ES-I3 (cell line): ENCODE measurements at regions not wholly inside any gene's neighbourhood (a gene's known extent, or its start where the extent isn't known, plus 50 kb on each side); places are given as distances from the start of the nearest gene placed in this dataset.

Experiments
- H3K36me3 ChIP-seq: 2 replicates; pipeline ENCODE4 v1.6.1; 2013; ENCODE audit warnings: mild to moderate bottlenecking, low read length, control low read depth, moderate library complexity; ENCODE audit not compliant: insufficient read depth
- H3K4me1 ChIP-seq: 2 replicates; pipeline ENCODE4 v1.6.1; 2013; ENCODE audit warnings: mild to moderate bottlenecking, control low read depth, low read length; ENCODE audit not compliant: insufficient read depth
- H3K9ac ChIP-seq: 2 replicates; pipeline ENCODE4 v1.6.1; 2013; ENCODE audit warnings: low read depth, mild to moderate bottlenecking, low read length, moderate library complexity
- H3K9me3 ChIP-seq: 2 replicates; pipeline ENCODE4 v1.6.1; 2013; ENCODE audit warnings: mild to moderate bottlenecking, low read length, moderate library complexity; ENCODE audit not compliant: control insufficient read depth, insufficient read depth

DNA sequence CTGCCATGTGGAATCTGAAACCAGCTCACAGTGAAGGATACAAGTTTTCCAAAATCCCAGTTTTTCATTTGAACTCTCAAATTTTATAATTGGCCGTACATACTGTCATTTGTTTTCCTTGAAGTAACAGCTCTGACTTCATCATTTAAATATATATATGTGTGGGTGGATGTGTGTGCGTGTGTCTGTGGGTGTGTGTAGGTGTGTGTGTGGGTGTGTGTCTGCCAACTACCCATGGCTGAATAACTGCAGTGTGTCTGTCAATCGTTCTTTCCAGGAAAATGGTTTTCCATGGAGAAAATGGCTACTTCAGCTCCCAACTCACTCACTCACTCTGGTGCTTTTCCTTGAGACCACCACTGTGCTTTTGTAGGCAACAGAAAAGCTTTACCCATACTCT is 169.0 kb downstream of the PLPP3 start:
- no peaks in the 10 kb centered on the region for H3K9me3 ChIP-seq
- no peaks in the 10 kb centered on the region; the same call in 1 of the 2 replicates for H3K4me1 ChIP-seq
- H3K9ac ChIP-seq = no peak overlapping the region
- H3K36me3 ChIP-seq = no peaks in the 10 kb centered on the region

DNA sequence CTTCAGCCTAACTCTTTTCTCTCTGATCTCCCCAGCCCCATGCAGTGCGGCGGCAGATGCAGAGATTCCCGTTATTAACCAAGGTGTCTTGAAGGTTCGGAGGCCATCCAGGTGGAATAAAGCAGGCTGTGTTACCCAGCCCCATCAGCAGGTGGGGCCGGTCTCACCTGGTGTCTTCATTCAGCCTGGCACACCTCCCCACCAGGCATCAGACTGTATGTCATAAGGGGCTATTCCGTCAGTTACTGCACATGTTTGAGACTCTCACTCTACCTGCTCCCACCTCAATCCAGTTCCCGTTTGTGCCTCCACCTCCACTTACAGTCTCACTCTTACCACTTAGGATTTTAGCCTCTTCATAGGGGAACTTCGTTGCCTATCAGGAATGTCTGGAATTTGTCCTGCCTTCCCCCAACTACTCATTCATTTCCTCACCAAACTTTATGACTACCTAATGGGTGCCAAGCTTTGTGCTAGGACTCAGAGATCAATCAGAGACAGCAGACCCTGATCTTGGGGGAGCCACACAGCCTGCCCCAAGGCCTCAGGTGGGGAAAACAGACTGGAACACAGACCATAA is 170.2 kb downstream of the PLPP3 start:
- H3K9me3 ChIP-seq = no peaks in the 10 kb centered on the region
- no peak overlapping the region for H3K9ac ChIP-seq
- H3K36me3 ChIP-seq = no peaks in the 10 kb centered on the region
- no peaks in the 10 kb centered on the region; the same call in 1 of the 2 replicates for H3K4me1 ChIP-seq

DNA sequence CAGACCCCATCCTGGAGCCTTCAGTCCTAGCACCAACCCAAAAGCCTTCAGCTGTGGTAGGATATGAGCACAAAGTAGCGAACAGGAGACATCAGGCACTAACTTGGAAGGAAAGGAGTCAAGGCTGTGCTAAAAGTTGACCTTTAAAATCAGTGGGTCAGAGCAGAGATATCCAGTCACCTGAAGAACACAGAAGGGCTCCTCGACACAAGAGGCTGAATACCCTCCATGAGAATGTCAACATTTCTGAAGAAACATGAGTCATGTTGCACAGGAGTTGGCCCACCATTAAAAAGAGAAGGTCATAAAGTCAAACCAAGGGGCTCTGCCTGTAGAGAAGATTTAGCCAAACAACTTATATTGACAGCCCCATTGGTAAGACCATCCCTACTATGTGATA is 172.5 kb downstream of the PLPP3 start:
- no peaks in the 10 kb centered on the region for H3K9me3 ChIP-seq
- no peak overlapping the region for H3K9ac ChIP-seq
- no peaks in the 10 kb centered on the region for H3K4me1 ChIP-seq
- H3K36me3 ChIP-seq = no peaks in the 10 kb centered on the region

DNA sequence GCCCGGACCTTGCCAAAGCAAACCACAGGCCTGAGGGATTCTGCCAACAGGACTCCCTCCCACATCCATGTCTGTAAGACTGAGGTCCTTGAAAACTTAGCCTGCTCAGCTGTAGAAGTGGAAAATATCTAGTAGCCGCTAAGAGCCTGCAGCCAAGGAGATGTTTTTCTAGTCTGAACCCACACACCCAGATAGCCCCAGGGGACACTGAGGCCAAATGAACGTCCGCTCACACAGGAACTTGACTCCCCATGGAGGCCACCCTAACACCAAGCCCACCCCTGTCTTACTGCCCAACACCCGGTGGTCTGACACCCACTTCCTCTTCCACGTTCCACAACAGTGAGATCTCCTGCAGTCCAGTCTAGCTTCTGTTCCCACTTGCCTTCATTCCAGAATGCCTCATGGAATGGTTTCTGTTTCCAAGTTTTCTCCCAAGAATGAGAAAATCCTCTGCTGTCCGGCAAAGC is 174.8 kb downstream of the PLPP3 start:
- Histone ChIP-seq H3K36me3 (no peaks in the 10 kb centered on the region), H3K4me1 (no peaks in the 10 kb centered on the region), H3K9me3 (no peaks in the 10 kb centered on the region)

DNA sequence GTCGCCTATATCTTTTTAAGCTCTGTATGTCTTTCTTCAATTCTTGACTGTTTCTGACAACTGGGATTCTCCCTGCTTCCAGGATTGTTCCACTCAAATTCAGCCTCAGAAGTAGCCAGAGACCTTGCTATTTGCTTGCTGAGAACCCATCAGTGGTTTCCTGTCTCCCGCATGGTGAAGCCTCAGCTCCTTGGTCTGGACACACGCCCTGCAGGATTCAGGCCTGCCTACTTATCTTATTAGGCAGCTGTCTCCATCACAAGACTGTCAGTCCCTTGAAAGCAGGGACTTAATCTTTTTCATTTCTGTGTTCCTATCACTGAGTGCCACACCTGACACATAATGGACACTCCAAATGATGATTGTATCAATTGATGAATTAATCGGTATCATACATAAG is 175.3 kb downstream of the PLPP3 start:
- H3K4me1 ChIP-seq = no peaks in the 10 kb centered on the region
- H3K9ac ChIP-seq = no peak overlapping the region
- no peaks in the 10 kb centered on the region for H3K36me3 ChIP-seq
- no peaks in the 10 kb centered on the region for H3K9me3 ChIP-seq

More for the DNA sequence above, 174.8 kb downstream of the PLPP3 start:
- H3K9ac ChIP-seq = no peak overlapping the region

DNA sequence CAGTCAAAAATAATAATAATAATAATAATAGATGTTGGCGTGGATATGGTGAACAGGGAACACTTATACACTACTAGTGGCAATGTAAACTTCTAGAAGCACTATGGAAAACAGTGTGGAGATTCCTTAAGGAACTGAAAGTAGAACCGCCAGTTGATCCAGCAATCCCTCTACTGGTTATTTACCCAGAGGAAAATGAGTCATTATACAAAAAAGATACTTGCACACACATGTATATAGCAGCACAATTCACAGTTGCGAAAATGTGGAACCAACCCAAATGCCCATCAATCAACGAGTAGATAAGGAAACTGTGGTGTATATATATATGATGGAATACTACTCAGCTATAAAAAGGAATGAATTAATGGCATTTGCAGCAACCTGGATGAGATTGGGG is 176.0 kb downstream of the PLPP3 start:
- H3K4me1 ChIP-seq = no peaks in the 10 kb centered on the region
- no peaks in the 10 kb centered on the region for H3K9me3 ChIP-seq
- no peak overlapping the region for H3K9ac ChIP-seq
- no peaks in the 10 kb centered on the region for H3K36me3 ChIP-seq

DNA sequence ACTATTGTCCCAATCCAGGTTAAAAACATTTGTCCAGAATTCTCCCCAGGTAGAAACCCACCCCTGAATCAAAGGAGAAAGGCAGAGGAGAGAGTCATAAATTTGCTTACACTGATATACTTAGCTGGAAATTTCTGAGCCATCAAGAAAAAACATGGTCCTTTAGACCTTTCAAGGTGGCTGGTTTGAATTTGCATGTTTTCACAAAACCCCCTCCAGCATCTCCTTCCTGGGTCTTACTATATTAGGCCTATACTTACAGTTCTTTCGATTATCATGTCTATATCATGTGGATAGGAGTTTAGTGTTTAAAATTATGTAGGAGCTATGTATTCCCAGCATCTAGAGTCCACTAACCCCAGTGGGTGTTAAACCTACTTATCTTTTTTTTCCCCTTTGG is 178.2 kb downstream of the PLPP3 start:
- Histone ChIP-seq H3K9ac (no peak overlapping the region), H3K9me3 (no peaks in the 10 kb centered on the region), H3K36me3 (no peaks in the 10 kb centered on the region), H3K4me1 (no peaks in the 10 kb centered on the region)

DNA sequence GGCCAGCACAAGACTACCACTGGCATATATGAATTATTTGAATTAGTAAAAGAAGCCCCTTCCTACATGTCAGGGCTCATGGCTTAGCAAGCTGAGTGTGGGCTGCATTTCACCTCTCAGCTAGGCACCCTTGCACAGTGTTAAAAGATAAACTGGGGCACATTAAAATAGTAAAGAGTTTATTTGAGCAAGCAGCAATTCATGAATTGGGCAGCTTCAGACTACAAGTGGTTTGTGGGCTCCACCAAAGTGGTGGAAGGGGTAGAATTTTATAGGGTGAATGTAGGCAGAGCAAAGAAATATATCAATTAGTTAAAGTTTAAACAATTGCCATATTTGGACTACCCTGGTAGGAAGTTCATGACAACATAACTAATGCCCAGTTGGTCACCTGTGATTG is 178.8 kb downstream of the PLPP3 start:
- H3K9ac ChIP-seq = no peak overlapping the region
- H3K36me3 ChIP-seq = no peaks in the 10 kb centered on the region
- H3K9me3 ChIP-seq = no peaks in the 10 kb centered on the region
- no peaks in the 10 kb centered on the region for H3K4me1 ChIP-seq

DNA sequence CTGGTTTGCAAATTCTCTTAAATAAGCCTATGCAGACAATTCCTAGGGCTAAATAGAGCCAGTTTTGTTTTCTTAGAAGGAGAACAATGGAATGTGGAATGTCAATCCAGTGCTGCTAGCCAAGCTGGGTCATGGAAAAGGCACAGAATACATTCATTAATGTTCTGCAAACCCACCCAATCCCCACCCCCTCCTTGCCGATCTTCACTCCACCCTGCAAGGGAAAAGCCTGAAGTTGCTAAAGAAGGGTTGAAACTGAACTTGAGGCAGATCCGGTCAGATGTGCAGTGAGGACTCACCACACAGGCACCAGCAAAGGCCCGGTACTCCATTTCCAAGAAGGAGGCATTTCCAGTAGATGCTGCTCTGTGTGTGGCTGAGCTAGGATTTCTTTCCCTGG is 179.6 kb downstream of the PLPP3 start:
- Histone ChIP-seq H3K9ac (no peak overlapping the region), H3K4me1 (no peaks in the 10 kb centered on the region), H3K36me3 (no peaks in the 10 kb centered on the region), H3K9me3 (no peaks in the 10 kb centered on the region)

DNA sequence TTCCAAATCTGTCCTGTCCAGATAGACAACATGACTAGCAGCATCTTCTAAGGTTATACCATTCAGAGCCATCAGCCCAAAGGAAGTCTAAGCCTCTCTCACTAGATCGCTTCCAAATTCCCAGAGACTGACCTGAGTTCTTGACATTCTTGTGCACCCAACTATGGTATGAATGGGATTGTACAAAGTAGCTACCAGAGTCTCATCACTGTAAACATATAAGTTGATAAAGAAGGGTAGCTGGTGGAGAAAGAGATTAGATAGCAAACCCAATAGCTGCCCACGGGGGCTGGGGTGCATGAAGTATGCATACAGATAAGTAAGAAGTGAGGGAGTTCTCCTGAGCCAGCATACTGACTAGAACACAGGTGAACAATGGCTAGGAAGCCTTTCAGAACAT is 180.0 kb downstream of the PLPP3 start:
- H3K4me1 ChIP-seq = no peaks in the 10 kb centered on the region

DNA sequence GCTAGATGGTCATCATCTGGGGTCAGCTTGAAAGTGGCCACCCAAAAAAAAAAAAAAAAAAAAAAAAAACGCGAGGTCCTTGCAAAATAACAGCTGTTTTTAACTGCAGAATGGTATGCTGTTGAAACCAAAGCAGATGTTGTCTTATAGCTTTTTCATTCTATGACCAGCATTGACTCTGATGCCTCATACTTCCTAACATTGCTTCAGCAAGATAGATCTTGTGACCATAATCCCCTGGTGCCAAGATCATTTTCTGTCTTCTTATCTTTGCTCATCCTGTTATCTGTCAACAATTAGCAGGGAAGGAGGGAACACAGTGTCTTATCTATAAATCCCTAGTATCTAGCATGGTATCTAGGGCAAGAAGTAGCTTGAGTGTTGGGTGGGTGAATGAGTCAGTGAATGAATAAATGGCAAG is 181.5 kb downstream of the PLPP3 start:
- Histone ChIP-seq H3K36me3 (no peaks in the 10 kb centered on the region), H3K9ac (no peak overlapping the region), H3K4me1 (no peaks in the 10 kb centered on the region), H3K9me3 (no peaks in the 10 kb centered on the region)

More for the DNA sequence above, 180.0 kb downstream of the PLPP3 start:
- H3K9me3 ChIP-seq = no peaks in the 10 kb centered on the region
- H3K9ac ChIP-seq = no peak overlapping the region
- no peaks in the 10 kb centered on the region for H3K36me3 ChIP-seq

DNA sequence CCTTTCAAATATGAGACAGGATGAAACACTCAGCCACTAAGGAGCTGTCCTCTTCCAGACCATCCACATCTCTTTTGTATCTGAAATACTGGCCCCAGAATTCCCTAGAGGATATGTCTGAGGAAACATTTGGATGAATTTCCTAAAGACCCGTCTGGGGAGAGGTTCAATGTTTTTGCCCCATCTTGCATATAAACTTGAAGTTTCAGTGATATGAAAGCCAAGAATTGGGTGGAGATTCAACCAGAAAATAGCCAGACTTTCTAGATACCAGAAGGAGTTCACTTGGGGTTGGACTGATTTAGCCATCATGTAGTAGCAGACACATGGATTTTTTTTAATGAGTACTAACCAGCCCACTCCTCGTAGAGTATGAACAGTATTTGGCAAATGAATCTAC is 182.0 kb downstream of the PLPP3 start:
- Histone ChIP-seq H3K9me3 (no peaks in the 10 kb centered on the region), H3K4me1 (no peaks in the 10 kb centered on the region), H3K36me3 (no peaks in the 10 kb centered on the region), H3K9ac (no peak overlapping the region)

DNA sequence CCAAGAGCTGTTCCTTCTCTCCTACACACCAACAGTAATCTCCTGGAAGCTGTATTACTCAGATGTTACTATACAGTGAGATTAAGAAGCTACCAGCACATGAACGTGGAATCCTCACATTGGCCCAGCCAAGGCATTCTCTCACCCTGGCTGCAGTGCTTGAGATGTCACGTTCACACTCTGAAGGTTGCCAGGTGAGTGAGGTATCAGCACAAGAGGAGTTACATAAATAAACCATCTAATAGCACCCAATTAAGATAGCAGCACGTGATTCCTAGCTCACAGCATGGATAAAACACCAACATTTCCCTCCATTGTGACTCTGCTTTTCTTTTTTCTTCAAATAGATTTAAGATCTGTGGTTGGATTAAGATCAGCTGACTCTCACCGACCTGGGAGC is 182.8 kb downstream of the PLPP3 start:
- no peaks in the 10 kb centered on the region for H3K36me3 ChIP-seq
- no peaks in the 10 kb centered on the region for H3K4me1 ChIP-seq
- H3K9me3 ChIP-seq = no peaks in the 10 kb centered on the region
- H3K9ac ChIP-seq = no peak overlapping the region

DNA sequence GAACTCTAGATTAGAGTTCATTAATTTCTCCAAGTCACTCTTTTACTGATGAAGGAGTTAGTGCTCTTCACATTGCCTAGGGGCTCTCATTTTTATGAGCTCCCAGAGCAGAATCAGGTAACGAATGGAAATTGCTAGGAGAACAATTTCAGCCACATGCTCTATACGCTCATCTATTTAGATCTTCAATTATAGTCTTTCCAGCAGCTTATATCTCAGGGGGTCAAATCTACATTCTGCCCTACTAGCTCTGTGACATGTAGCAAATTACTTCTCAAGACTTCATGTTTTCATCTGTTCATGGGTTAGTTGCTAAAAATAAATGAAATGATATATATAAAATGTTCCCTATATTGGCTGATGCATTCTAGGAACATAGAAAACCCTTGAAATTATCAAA is 183.6 kb downstream of the PLPP3 start:
- Histone ChIP-seq H3K9ac (no peak overlapping the region), H3K9me3 (no peaks in the 10 kb centered on the region), H3K4me1 (no peaks in the 10 kb centered on the region; the same call in 1 of the 2 replicates), H3K36me3 (no peaks in the 10 kb centered on the region)

DNA sequence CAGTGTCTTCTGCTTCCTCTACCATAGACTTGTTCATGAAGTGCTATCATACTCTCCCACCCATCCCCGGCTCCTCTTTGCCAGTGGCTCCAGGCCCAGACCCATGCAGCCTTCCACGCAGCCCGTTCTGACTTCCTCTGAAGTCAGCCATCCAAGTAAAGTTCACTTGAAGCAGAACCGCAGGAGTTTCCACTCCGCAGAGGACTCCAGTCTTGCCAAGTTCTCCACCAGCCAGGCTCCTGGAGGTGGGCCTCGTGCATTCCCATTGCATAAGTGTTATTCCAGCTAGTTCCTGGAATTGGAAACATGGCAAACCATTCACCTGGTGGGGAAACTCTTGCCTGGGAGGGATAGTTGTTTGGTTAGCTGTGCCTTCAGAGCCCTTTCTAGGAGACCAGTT is 185.1 kb downstream of the PLPP3 start:
- Histone ChIP-seq H3K9me3 (no peaks in the 10 kb centered on the region), H3K36me3 (no peaks in the 10 kb centered on the region), H3K4me1 (no peaks in the 10 kb centered on the region; the same call in 1 of the 2 replicates), H3K9ac (no peak overlapping the region)
